HG02970 (cell line): ENCODE measurements at regions not wholly inside any gene's neighbourhood (a gene's known extent, or its start where the extent isn't known, plus 50 kb on each side); places are given as distances from the start of the nearest gene placed in this dataset.
A peak's percentile ranks its signal among the peaks of the same experiment; 100 is the strongest.

Experiments used
- ATAC-seq: cut with Tn5 transposase; IDR thresholded peaks from one replicate; pipeline ENCODE4 v1.9.1; 2021; ENCODE audit warnings: mild to moderate bottlenecking, moderate library complexity, moderate number of reproducible peaks; ENCODE audit not compliant: unreplicated experiment, low FRiP score

GRCh38 chr6:148128014-148128730 lies 214.5 kb upstream of the SASH1 start:
- ATAC-seq: no peak

- no peak for ATAC-seq
Observed at GRCh38 chr6:148134592-148134991, 208.0 kb upstream of the SASH1 start.

- no peak for ATAC-seq
Observed at GRCh38 chr6:148136586-148136985, 206.1 kb upstream of the SASH1 start.

DNA sequence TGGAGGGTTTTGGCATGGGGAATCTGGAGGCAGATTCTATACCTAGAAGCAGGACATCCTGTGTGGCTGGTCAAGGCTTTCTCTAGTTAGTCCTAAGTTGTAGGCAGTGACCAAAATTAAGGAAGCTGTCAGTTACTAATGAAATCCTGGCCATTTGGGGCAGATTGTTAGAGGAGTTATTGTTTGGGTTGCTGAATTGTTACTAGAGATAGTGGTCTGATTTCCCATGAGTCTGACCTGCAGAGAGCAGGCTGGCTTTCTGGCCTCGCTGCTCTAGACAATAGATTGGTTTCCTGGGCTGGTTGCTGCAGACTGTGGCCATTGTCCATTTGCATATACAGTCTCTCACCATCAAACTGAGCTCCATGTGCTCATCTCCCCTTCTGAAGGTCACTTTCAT lies 205.0 kb upstream of the SASH1 start:
- no peak for ATAC-seq

- ATAC-seq: no peak
Observed at GRCh38 chr6:148138573-148138972, 204.1 kb upstream of the SASH1 start.

DNA sequence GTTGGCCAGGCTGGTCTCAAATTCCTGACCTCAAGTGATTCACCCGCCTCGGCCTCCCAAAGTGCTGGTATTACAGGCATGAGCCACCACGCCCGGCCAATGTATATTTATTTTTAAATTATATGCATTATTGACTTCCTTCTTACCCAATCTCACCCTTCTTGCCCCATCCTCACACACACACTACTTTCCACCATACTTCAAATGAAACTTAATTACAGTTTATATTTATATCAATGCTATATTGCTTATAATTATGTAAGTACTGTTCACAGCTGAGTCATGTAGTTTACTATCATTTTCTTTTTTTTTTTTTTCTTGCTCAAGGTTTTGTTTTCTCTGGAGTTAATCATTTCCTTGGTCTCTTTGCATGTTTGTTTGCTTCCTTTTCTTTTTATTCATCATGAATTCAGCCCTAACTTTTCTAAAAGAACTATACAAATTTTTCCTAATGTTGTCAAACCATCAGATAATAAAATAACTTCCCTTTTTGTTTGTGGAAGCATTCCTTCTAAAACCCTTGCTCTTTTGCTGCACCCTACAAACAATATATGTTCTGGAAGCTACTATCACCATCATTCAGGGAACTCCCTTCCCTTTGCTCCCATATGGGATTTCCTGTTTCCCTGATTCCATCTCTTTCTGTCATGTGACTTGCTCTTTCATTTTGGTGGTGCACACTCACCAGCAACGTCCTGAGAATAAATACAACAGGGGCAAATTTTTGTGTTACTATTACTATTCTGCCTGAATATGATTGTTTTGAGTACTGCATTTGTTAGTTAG lies 201.7 kb upstream of the SASH1 start:
- no peak for ATAC-seq

GRCh38 chr6:148142821-148143220 lies 199.8 kb upstream of the SASH1 start:
- ATAC-seq: no peak

DNA sequence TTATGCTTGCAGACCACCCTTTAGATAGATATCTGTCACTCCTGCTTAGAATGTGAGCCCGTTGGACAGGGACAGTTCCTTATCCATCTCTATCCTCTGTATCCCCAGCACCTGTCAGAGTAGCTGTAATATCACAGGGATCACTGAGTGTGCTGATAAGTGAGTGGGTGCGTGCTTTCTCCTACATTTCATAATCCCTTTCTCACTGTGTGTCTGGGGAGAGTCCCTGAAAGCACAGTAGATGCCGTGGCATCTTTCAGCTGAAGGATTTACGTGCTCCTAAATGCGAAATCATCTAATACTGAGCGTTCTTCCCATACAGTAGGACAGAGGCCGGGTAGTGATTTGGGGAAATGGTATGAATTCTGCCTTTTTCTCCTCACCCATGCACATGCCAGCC lies 198.9 kb upstream of the SASH1 start:
- no peak for ATAC-seq

DNA sequence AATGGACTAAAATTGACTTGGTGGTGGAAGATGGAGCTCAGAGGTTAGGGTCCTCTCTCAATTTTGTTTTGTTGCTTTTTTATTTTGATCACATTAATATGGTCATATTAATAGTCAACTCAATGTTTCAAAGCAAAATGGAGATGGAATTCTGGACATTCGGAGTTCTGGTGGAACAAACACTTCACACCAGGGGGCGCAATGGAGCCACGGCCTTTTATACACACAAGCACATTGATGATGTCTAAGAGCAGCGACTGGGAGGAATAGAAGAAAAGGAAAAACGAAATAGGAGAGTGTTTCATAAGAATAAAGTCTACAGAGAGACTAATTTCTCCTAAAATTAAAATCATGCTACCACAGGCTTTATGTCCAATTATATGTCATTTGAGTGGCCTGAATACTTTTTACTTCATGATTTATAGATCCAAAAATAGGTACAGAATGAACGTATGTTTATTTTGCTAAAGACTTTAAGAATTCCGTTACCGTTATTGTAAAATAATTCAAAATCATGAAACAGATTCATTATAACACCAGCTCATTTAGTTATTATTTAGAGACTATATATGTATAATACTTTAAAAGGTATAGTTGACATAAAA lies 197.6 kb upstream of the SASH1 start:
- ATAC-seq: peak; percentile 68

GRCh38 chr6:148146717-148147462 lies 195.7 kb upstream of the SASH1 start:
- ATAC-seq: no peak

GRCh38 chr6:148147463-148147830 lies 195.2 kb upstream of the SASH1 start:
- no peak for ATAC-seq

- ATAC-seq: no peak
Observed at GRCh38 chr6:148151896-148152643, 190.6 kb upstream of the SASH1 start.

DNA sequence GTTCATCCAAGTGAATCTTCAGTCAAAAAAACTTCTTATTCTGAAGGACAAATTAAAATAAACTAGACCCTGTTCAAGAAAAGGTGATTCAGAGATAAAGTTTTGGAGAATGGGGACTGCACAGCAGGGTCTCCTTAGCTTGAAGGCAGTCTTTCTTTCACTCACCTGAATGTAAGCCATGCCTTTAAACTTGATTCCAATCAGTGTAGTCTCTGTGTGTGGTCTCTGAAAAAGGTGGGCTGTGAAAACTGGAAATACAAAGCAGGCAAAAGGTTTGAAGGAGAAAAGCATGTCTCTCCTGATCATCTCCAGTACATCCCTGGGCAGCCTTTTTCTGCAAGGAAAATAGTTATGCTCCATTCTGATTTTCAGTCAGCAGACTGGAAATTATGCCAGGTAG lies 188.0 kb upstream of the SASH1 start:
- ATAC-seq: no peak

- no peak for ATAC-seq
Observed at GRCh38 chr6:148155293-148155692, 187.3 kb upstream of the SASH1 start.

DNA sequence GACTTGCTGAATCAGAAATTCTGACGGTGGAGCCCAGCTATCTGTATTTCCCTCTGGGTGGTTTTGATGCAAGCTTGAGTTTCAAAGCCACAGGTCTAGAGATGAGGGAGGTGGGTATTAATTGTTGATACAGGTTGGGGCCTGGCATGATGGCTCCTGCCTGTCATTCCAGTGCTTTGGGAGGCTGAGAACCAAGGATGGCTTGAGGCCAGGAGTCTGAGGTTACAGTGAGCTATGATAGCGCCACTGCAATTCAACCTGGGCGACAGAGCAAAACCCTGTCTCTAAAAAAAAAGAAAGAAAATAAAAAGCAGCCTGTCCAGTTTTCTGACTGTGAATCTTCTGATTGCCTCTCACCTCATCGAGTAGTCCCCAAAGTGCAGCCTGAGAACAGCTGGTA lies 184.8 kb upstream of the SASH1 start:
- ATAC-seq: no peak

DNA sequence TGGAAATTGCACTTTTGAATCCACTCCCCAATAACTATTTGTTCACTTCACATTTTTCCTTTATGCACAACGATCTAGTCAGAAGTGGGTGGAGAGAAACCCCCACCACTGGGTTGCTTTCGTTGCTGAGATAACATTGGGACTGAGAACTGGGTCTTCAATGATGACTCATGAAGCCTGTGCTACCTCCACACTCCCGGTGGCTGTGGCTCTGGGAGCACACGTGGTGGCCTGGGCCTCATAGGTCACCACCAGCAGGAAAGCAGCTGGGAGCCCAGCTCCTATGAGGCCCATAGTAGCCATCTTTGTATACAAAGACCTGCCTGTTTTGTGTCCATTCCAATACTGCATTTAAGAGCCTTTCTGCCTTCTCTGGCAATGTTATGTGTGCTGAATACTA lies 178.0 kb upstream of the SASH1 start:
- no peak for ATAC-seq

GRCh38 chr6:148166339-148166968 lies 176.2 kb upstream of the SASH1 start:
- ATAC-seq: no peak

DNA sequence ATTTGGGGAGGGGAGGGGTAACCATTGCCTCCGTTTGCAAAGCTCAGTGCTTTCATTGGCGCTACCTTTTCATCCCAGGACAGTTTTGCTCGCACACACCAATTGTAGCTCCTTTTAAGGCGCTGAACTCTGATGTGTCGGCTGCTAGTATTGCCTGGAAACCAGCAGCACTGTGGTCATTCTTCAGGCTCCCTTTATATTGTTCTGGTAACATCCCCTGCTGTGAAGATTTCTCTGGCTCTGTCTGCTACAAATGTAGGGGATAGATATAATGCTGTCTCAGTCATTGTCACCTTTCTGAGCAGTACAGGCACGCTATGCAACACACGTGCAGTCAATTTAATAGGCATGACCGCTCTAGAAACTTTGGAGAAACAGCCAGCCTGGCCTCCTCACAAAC lies 172.9 kb upstream of the SASH1 start:
- ATAC-seq: no peak

DNA sequence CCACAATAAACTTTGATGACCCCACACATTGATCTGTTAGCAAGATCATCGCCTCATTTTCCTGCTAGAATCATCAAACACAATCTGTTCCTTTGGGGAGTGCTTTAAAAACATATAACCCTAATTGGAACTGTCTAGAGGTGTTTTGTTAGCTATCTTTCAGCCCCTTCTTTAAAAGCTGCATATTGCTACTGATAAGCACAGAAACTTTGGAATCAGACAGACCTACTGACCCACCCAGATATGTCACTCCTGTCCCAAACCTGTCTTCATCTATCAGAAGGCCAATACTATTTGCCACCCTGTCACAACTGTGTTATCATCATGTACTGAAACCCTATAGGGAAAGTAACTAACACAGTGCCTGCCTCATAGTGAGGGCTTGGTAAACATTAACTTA lies 172.4 kb upstream of the SASH1 start:
- no peak for ATAC-seq

GRCh38 chr6:148173548-148173947 lies 169.1 kb upstream of the SASH1 start:
- no peak for ATAC-seq
